ENCODE measurements at regions not wholly inside any gene's neighbourhood (a gene's known extent, or its start where the extent isn't known, plus 50 kb on each side); places are given as distances from the start of the nearest gene placed in this dataset.

DNA sequence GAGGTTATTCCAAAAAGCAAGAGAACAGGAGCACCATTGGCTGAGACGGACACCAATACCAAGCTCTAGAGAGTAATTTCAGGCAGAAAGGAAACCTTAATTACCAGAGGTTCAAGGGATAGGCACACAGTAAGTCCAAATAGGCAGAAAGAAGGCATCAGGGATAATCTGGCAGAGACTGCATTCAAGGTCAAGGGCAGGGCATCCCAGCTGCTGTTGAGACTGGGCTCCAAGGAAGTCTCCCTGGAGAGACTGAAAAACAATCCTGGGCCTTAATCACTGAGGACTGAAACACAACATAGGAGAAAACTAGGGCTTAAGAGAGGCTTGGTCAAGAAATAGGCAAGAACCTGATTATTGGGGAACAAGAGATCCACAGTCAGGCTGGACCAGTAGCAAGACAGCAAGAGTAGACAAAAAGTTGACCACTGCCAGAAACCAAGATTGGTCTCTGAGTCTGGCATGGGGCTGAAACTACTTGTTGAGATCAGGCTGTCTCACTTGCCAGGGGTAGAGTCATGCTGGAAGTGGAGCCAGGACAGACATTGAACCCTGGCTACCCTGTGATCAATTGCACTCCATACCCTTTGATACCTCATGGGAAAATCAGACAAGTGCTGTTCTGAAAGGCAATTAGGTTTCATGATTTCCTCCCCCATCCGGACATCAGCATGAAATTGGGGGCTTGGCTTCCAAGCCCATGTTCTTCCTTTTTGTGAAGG lies 193.2 kb upstream of the TNP1 start:
- no peak for TF ChIP-seq EZH2phosphoT487 (IDR thresholded peaks at IDR 0.05; ENCODE audit: borderline replicate concordance, low read length)
- TF ChIP-seq, protein P1, sequence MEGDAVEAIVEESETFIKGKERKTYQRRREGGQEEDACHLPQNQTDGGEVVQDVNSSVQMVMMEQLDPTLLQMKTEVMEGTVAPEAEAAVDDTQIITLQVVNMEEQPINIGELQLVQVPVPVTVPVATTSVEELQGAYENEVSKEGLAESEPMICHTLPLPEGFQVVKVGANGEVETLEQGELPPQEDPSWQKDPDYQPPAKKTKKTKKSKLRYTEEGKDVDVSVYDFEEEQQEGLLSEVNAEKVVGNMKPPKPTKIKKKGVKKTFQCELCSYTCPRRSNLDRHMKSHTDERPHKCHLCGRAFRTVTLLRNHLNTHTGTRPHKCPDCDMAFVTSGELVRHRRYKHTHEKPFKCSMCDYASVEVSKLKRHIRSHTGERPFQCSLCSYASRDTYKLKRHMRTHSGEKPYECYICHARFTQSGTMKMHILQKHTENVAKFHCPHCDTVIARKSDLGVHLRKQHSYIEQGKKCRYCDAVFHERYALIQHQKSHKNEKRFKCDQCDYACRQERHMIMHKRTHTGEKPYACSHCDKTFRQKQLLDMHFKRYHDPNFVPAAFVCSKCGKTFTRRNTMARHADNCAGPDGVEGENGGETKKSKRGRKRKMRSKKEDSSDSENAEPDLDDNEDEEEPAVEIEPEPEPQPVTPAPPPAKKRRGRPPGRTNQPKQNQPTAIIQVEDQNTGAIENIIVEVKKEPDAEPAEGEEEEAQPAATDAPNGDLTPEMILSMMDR (IDR thresholded peaks at IDR 0.05; ENCODE audit: low read depth, low read length, poor library complexity, severe bottlenecking) = no peak
- Histone ChIP-seq H3K27ac (ENCODE audit: low read depth, low read length) (no peak overlapping the region), H3K79me2 (ENCODE audit: control insufficient read depth, low read length) (no peaks in the 10 kb centered on the region), H3K27me3 (ENCODE audit: control insufficient read depth, low read length) (0 out of 2 replicates have a peak, but pooled peaks cover 7% of the 10 kb centered on the region), H3K4me2 (ENCODE audit: low read length) (no peak overlapping the region), H3K36me3 (ENCODE audit: control insufficient read depth, low read length) (no peaks in the 10 kb centered on the region), H3F3A (ENCODE audit: control insufficient read depth, insufficient read depth) (no peaks in the 10 kb centered on the region), H3K4me3 (ENCODE audit: low read length) (no peak overlapping the region), H3K9me2 (replicated peaks; ENCODE audit: control insufficient read depth, low read length) (no peaks in the 10 kb centered on the region), H4K20me1 (ENCODE audit: control insufficient read depth, insufficient read depth, low read depth, low read length) (no peaks in the 10 kb centered on the region), H3K4me1 (ENCODE audit: control insufficient read depth, low read length) (no peaks in the 10 kb centered on the region), H3K9me3 (ENCODE audit: control insufficient read depth, insufficient read depth, low read length) (no peaks in the 10 kb centered on the region)

DNA sequence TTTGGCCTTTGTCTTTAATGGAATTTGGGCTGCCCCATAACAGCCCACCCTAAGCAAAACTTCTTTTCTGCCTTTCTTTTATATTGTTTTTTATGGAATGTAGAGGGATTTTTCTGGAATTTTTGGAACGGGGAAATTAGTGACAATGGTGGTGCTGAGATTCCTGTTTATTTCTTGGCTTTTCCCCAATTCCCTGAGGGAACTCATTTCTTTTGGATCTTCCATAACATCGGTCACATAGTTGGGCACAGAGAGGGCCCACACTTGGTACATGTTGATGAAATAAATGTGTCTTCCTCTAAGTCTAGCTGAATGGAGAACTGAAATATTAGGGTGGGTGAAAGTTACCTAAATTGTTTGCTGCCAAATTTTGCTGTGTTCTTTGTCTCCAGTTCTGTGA lies 191.6 kb upstream of the TNP1 start:
- Histone ChIP-seq H3K4me3 (ENCODE audit: low read length) (no peak overlapping the region), H3K36me3 (ENCODE audit: control insufficient read depth, low read length) (no peaks in the 10 kb centered on the region), H4K20me1 (ENCODE audit: control insufficient read depth, insufficient read depth, low read depth, low read length) (no peaks in the 10 kb centered on the region), H3K4me1 (ENCODE audit: control insufficient read depth, low read length) (no peaks in the 10 kb centered on the region), H3K79me2 (ENCODE audit: control insufficient read depth, low read length) (no peaks in the 10 kb centered on the region), H3F3A (ENCODE audit: control insufficient read depth, insufficient read depth) (no peaks in the 10 kb centered on the region), H3K27me3 (ENCODE audit: control insufficient read depth, low read length) (0 out of 2 replicates have a peak, but pooled peaks cover 7% of the 10 kb centered on the region), H3K27ac (ENCODE audit: low read depth, low read length) (no peak overlapping the region), H3K4me2 (ENCODE audit: low read length) (no peak overlapping the region), H3K9me2 (replicated peaks; ENCODE audit: control insufficient read depth, low read length) (no peaks in the 10 kb centered on the region), H3K9me3 (ENCODE audit: control insufficient read depth, insufficient read depth, low read length) (no peaks in the 10 kb centered on the region)
- TF ChIP-seq, protein P1 (IDR thresholded peaks at IDR 0.05; ENCODE audit: low read depth, low read length, poor library complexity, severe bottlenecking) = no peak
- TF ChIP-seq EZH2phosphoT487 (IDR thresholded peaks at IDR 0.05; ENCODE audit: borderline replicate concordance, low read length) = no peak

DNA sequence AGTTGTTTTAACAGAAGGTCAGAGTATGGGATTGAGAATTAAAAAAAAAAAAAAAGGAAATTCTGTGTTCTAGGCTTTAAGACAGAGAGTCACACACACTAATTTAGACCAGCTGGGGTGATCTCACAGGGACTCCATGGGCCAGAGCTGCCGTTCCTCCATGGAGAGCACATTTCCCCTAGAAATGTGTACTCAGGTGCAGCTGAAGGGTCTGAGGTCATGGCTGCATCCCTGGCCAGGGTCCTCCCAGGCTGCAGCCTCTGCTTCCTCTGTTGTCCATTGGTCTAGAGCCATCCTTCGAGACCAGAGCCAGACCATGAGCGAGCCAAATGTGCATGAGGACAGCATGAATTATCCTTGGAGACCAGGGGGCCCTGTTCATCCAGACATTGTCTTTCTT lies 190.1 kb upstream of the TNP1 start:
- no peaks in the 10 kb centered on the region for H3K9me2 ChIP-seq (replicated peaks; ENCODE audit: control insufficient read depth, low read length)
- no peak for TF ChIP-seq EZH2phosphoT487 (IDR thresholded peaks at IDR 0.05; ENCODE audit: borderline replicate concordance, low read length)
- TF ChIP-seq, protein P1 (IDR thresholded peaks at IDR 0.05; ENCODE audit: low read depth, low read length, poor library complexity, severe bottlenecking) = no peak
- no peaks in the 10 kb centered on the region for H3K79me2 ChIP-seq (ENCODE audit: control insufficient read depth, low read length)
- H3K4me3 ChIP-seq (ENCODE audit: low read length) = no peak overlapping the region
- H3K4me2 ChIP-seq (ENCODE audit: low read length) = no peak overlapping the region
- no peak overlapping the region for H3K27ac ChIP-seq (ENCODE audit: low read depth, low read length)
- H3K9me3 ChIP-seq (ENCODE audit: control insufficient read depth, insufficient read depth, low read length) = no peaks in the 10 kb centered on the region
- no peaks in the 10 kb centered on the region for H4K20me1 ChIP-seq (ENCODE audit: control insufficient read depth, insufficient read depth, low read depth, low read length)
- no peaks in the 10 kb centered on the region for H3F3A ChIP-seq (ENCODE audit: control insufficient read depth, insufficient read depth)
- no peaks in the 10 kb centered on the region for H3K36me3 ChIP-seq (ENCODE audit: control insufficient read depth, low read length)
- H3K4me1 ChIP-seq (ENCODE audit: control insufficient read depth, low read length) = no peaks in the 10 kb centered on the region
- 0 out of 2 replicates have a peak, but pooled peaks cover 7% of the 10 kb centered on the region for H3K27me3 ChIP-seq (ENCODE audit: control insufficient read depth, low read length)

Data from DOHH2 (cell line).